ENCODE measurements at regions not wholly inside any gene's neighbourhood (a gene's known extent, or its start where the extent isn't known, plus 50 kb on each side); places are given as distances from the start of the nearest gene placed in this dataset.

GRCh38 chr2:156670104-156670503 lies 233.9 kb downstream of the GPD2 start:
- no peaks in the 10 kb centered on the region for H3K27me3 ChIP-seq (ENCODE audit: control insufficient read depth, insufficient read depth, low read length)
- DNase-seq (ENCODE audit: low read depth in 2 of 2) = no peak
- H3K36me3 ChIP-seq (ENCODE audit: control insufficient read depth, insufficient read depth, low read length) = no peaks in the 10 kb centered on the region
- no peaks in the 10 kb centered on the region for H3K79me2 ChIP-seq (ENCODE audit: control insufficient read depth, insufficient read depth, low read length)
- H3K27ac ChIP-seq (ENCODE audit: insufficient read depth, low read length) = no peak overlapping the region
- H4K20me1 ChIP-seq (ENCODE audit: control insufficient read depth, extremely low read depth, insufficient read depth, low read length) = no peaks in the 10 kb centered on the region
- H2AFZ ChIP-seq (ENCODE audit: low read length) = no peak overlapping the region
- TF ChIP-seq, protein P1, sequence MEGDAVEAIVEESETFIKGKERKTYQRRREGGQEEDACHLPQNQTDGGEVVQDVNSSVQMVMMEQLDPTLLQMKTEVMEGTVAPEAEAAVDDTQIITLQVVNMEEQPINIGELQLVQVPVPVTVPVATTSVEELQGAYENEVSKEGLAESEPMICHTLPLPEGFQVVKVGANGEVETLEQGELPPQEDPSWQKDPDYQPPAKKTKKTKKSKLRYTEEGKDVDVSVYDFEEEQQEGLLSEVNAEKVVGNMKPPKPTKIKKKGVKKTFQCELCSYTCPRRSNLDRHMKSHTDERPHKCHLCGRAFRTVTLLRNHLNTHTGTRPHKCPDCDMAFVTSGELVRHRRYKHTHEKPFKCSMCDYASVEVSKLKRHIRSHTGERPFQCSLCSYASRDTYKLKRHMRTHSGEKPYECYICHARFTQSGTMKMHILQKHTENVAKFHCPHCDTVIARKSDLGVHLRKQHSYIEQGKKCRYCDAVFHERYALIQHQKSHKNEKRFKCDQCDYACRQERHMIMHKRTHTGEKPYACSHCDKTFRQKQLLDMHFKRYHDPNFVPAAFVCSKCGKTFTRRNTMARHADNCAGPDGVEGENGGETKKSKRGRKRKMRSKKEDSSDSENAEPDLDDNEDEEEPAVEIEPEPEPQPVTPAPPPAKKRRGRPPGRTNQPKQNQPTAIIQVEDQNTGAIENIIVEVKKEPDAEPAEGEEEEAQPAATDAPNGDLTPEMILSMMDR (conservative IDR thresholded peaks at IDR 0.05 in 1 of 2, IDR thresholded peaks at IDR 0.05 in 1 of 2; ENCODE audit: low read depth in 1 of 2, low read length in 2 of 2) = no peak
- TF ChIP-seq EZH2 (IDR thresholded peaks at IDR 0.05; ENCODE audit: low read length, missing control alignments) = no peak
- H3K9me3 ChIP-seq (ENCODE audit: control insufficient read depth, insufficient read depth, low read depth, low read length) = no peaks in the 10 kb centered on the region
- no peak overlapping the region for H3K4me3 ChIP-seq (replicated peaks in 1 of 4; ENCODE audit: control extremely low read depth in 1 of 4, insufficient read depth in 1 of 4, low read depth in 3 of 4, low read length in 4 of 4)
- H3K9ac ChIP-seq (ENCODE audit: insufficient read depth, low read length) = no peak overlapping the region
- no peak overlapping the region for H3K4me2 ChIP-seq (ENCODE audit: extremely low read depth, insufficient read depth, low read length)
- H3K4me1 ChIP-seq (ENCODE audit: control insufficient read depth, extremely low read depth, insufficient read depth, low read length) = no peaks in the 10 kb centered on the region

- TF ChIP-seq, protein P1 (conservative IDR thresholded peaks at IDR 0.05 in 1 of 2, IDR thresholded peaks at IDR 0.05 in 1 of 2; ENCODE audit: low read depth in 1 of 2, low read length in 2 of 2) = no peak
- no peak for TF ChIP-seq EZH2 (IDR thresholded peaks at IDR 0.05; ENCODE audit: low read length, missing control alignments)
- Histone ChIP-seq H3K9me3 (ENCODE audit: control insufficient read depth, insufficient read depth, low read depth, low read length) (no peaks in the 10 kb centered on the region), H3K36me3 (ENCODE audit: control insufficient read depth, insufficient read depth, low read length) (no peaks in the 10 kb centered on the region), H2AFZ (ENCODE audit: low read length) (no peak overlapping the region), H3K27me3 (ENCODE audit: control insufficient read depth, insufficient read depth, low read length) (no peaks in the 10 kb centered on the region), H3K9ac (ENCODE audit: insufficient read depth, low read length) (no peak overlapping the region), H3K79me2 (ENCODE audit: control insufficient read depth, insufficient read depth, low read length) (no peaks in the 10 kb centered on the region), H3K4me1 (ENCODE audit: control insufficient read depth, extremely low read depth, insufficient read depth, low read length) (no peaks in the 10 kb centered on the region), H3K27ac (ENCODE audit: insufficient read depth, low read length) (no peak overlapping the region), H3K4me3 (replicated peaks in 1 of 4; ENCODE audit: control extremely low read depth in 1 of 4, insufficient read depth in 1 of 4, low read depth in 3 of 4, low read length in 4 of 4) (no peak overlapping the region), H3K4me2 (ENCODE audit: extremely low read depth, insufficient read depth, low read length) (no peak overlapping the region), H4K20me1 (ENCODE audit: control insufficient read depth, extremely low read depth, insufficient read depth, low read length) (no peaks in the 10 kb centered on the region)
- DNase-seq (ENCODE audit: low read depth in 2 of 2) = no peak
Measured at GRCh38 chr2:156671706-156672361, 235.7 kb downstream of the GPD2 start.

- no peak overlapping the region for H3K4me2 ChIP-seq (ENCODE audit: extremely low read depth, insufficient read depth, low read length)
- H3K4me3 ChIP-seq (replicated peaks in 1 of 4; ENCODE audit: control extremely low read depth in 1 of 4, insufficient read depth in 1 of 4, low read depth in 3 of 4, low read length in 4 of 4) = no peak overlapping the region
- no peaks in the 10 kb centered on the region for H4K20me1 ChIP-seq (ENCODE audit: control insufficient read depth, extremely low read depth, insufficient read depth, low read length)
- no peak overlapping the region for H3K9ac ChIP-seq (ENCODE audit: insufficient read depth, low read length)
- peak in 1 of 2 donors; percentile 25 for DNase-seq (ENCODE audit: low read depth in 2 of 2)
- H3K27me3 ChIP-seq (ENCODE audit: control insufficient read depth, insufficient read depth, low read length) = no peaks in the 10 kb centered on the region
- H3K9me3 ChIP-seq (ENCODE audit: control insufficient read depth, insufficient read depth, low read depth, low read length) = no peaks in the 10 kb centered on the region
- TF ChIP-seq, protein P1 (conservative IDR thresholded peaks at IDR 0.05 in 1 of 2, IDR thresholded peaks at IDR 0.05 in 1 of 2; ENCODE audit: low read depth in 1 of 2, low read length in 2 of 2) = no peak
- TF ChIP-seq EZH2 (IDR thresholded peaks at IDR 0.05; ENCODE audit: low read length, missing control alignments) = no peak
- no peak overlapping the region for H3K27ac ChIP-seq (ENCODE audit: insufficient read depth, low read length)
- H3K36me3 ChIP-seq (ENCODE audit: control insufficient read depth, insufficient read depth, low read length) = no peaks in the 10 kb centered on the region
- H3K79me2 ChIP-seq (ENCODE audit: control insufficient read depth, insufficient read depth, low read length) = no peaks in the 10 kb centered on the region
- H3K4me1 ChIP-seq (ENCODE audit: control insufficient read depth, extremely low read depth, insufficient read depth, low read length) = no peaks in the 10 kb centered on the region
- no peak overlapping the region for H2AFZ ChIP-seq (ENCODE audit: low read length)
Measured at GRCh38 chr2:156672556-156673332, 236.6 kb downstream of the GPD2 start.

All from fibroblast of lung (primary cell).